IMR-90 (cell line): ENCODE measurements at regions not wholly inside any gene's neighbourhood (a gene's known extent, or its start where the extent isn't known, plus 50 kb on each side); places are given as distances from the start of the nearest gene placed in this dataset.

Source experiments
- ATAC-seq: fragments of 200-7000 bp; cut with Tn5 transposase; 2 replicates; pipeline ENCODE4 v1.9.1; 2020; ENCODE audit warnings: low read depth, mild to moderate bottlenecking, moderate library complexity
- BruUV-seq: library from RNA; stranded (reverse); fragments of 400-500 nt; replicated peaks from 2 replicates; lab custom pipeline; 2021; lab: Mats Ljungman, UMichigan
- CTCF ChIA-PET: fragments of 300-600 bp; formaldehyde crosslinking; extraction: SDS; loops from one replicate; lab custom pipeline; 2021; ENCODE audit warnings: antibody characterized with exemption; lab: Yijun Ruan, JAX
- POLR2A ChIA-PET: fragments of 300-600 bp; sonication (Branson Sonifier 250); formaldehyde crosslinking; loops from one replicate; lab custom pipeline; 2022; ENCODE audit warnings: antibody characterized with exemption; ENCODE audit not compliant: unreplicated experiment; lab: Charles Lee
- DNase-seq: peaks from one replicate; pipeline ENCODE4 v3.0.0; 2013
- H2AFZ ChIP-seq: replicated peaks from 2 replicates; pipeline ENCODE3; 2013; ENCODE audit warnings: low read length, mild to moderate bottlenecking; ENCODE audit not compliant: poor library complexity
- H2AK5ac ChIP-seq: 2 replicates; pipeline ENCODE4 v1.6.1; 2013; ENCODE audit warnings: low read depth, low read length, inconsistent platforms
- H2AK9ac ChIP-seq: replicated peaks from 2 replicates; pipeline ENCODE3; 2013; ENCODE audit warnings: mild to moderate bottlenecking, low read depth, low read length, moderate library complexity; ENCODE audit not compliant: poor library complexity
- H2BK120ac ChIP-seq: 2 replicates; pipeline ENCODE4 v1.6.1; 2013; ENCODE audit warnings: low read depth, low read length, inconsistent platforms
- H2BK15ac ChIP-seq: 3 replicates; pipeline ENCODE4 v1.6.1; 2013; ENCODE audit warnings: low read depth, low read length, inconsistent platforms
- H2BK20ac ChIP-seq: 2 replicates; pipeline ENCODE4 v1.6.1; 2013; ENCODE audit warnings: low read depth, mild to moderate bottlenecking, inconsistent platforms, low read length, moderate library complexity
- H2BK5ac ChIP-seq: 2 replicates; pipeline ENCODE4 v1.6.1; 2013; ENCODE audit warnings: mild to moderate bottlenecking, low read depth, low read length, inconsistent platforms; ENCODE audit not compliant: poor library complexity, severe bottlenecking
- H3K14ac ChIP-seq: replicated peaks from 2 replicates; pipeline ENCODE4 v1.6.1; 2013; ENCODE audit warnings: low read depth, low read length, inconsistent platforms
- H3K18ac ChIP-seq: 2 replicates; pipeline ENCODE4 v1.6.1; 2013; ENCODE audit warnings: low read depth, low read length, control low read depth
- H3K23ac ChIP-seq: 2 replicates; pipeline ENCODE4 v1.6.1; 2013; ENCODE audit warnings: low read depth, low read length, inconsistent platforms
- H3K27ac ChIP-seq: 2 replicates; pipeline ENCODE4 v1.5.1; 2013; ENCODE audit warnings: mild to moderate bottlenecking, control low read depth, low read length; ENCODE audit not compliant: insufficient read depth
- H3K27me3 ChIP-seq: 2 replicates; pipeline ENCODE4 v1.6.1; 2013; ENCODE audit warnings: low read length; ENCODE audit not compliant: control insufficient read depth, insufficient read depth
- H3K36me3 ChIP-seq: 2 replicates; pipeline ENCODE4 v1.6.1; 2013; ENCODE audit warnings: low read length, mixed read lengths; ENCODE audit not compliant: control insufficient read depth, insufficient read depth
- H3K4ac ChIP-seq: 2 replicates; pipeline ENCODE4 v1.6.1; 2013; ENCODE audit warnings: low read depth, low read length, inconsistent platforms
- H3K4me1 ChIP-seq: 2 replicates; pipeline ENCODE4 v1.6.1; 2013; ENCODE audit warnings: low read length, mixed read lengths; ENCODE audit not compliant: control insufficient read depth, insufficient read depth
- H3K4me2 ChIP-seq: 2 replicates; pipeline ENCODE4 v1.6.1; 2013; ENCODE audit warnings: low read depth, mild to moderate bottlenecking, control low read depth, low read length, moderate library complexity
- H3K4me3 ChIP-seq: 2 replicates; pipeline ENCODE4 v1.5.1; 2013; ENCODE audit warnings: low read depth, mild to moderate bottlenecking, control low read depth, low read length, moderate library complexity; ENCODE audit not compliant: insufficient read depth
- H3K56ac ChIP-seq: 2 replicates; pipeline ENCODE4 v1.6.1; 2013; ENCODE audit warnings: low read length, inconsistent platforms; ENCODE audit not compliant: insufficient read depth; ENCODE audit errors: extremely low read depth
- H3K79me1 ChIP-seq, 2 experiments: 2 replicates each; pipeline ENCODE4 v1.6.1; 2013; ENCODE audit warnings: low read length in 2 of 2, inconsistent platforms in 1 of 2, low read depth in 1 of 2
- H3K9ac ChIP-seq: 2 replicates; pipeline ENCODE4 v1.6.1; 2013; ENCODE audit warnings: low read depth, low read length, control low read depth
- H3K9me1 ChIP-seq: 2 replicates; pipeline ENCODE4 v1.6.1; 2013; ENCODE audit warnings: low read length, inconsistent platforms; ENCODE audit not compliant: insufficient read depth
- H3K9me3 ChIP-seq: 2 replicates; pipeline ENCODE4 v1.6.1; 2013; ENCODE audit warnings: low read length; ENCODE audit not compliant: control insufficient read depth, insufficient read depth
- H4K20me1 ChIP-seq: 2 replicates; pipeline ENCODE4 v1.6.1; 2013; ENCODE audit warnings: low read length, inconsistent platforms; ENCODE audit not compliant: insufficient read depth
- H4K5ac ChIP-seq: 2 replicates; pipeline ENCODE4 v1.6.1; 2013; ENCODE audit warnings: mild to moderate bottlenecking, low read depth, low read length, control low read depth
- H4K8ac ChIP-seq, 2 experiments: 2 replicates each; pipeline ENCODE4 v1.6.1; 2013; ENCODE audit warnings: low read depth in 2 of 2, low read length in 2 of 2, control low read depth in 1 of 2, inconsistent platforms in 1 of 2
- H4K91ac ChIP-seq: 2 replicates; pipeline ENCODE4 v1.6.1; 2013; ENCODE audit warnings: low read depth, low read length, inconsistent platforms; ENCODE audit not compliant: insufficient read depth
- BHLHE40 ChIP-seq: fragments of 150-350 bp; IDR thresholded peaks from 2 replicates; pipeline ENCODE4 v1.6.1; 2016; ENCODE audit warnings: mild to moderate bottlenecking, low read depth, low read length
- CHD1 ChIP-seq: IDR thresholded peaks from 2 replicates; pipeline ENCODE4 v1.6.1; 2012; ENCODE audit warnings: low read depth, low read length, improper control_type of control experiment
- MAZ ChIP-seq: IDR thresholded peaks from 2 replicates; pipeline ENCODE4 v1.6.1; 2012; ENCODE audit warnings: low read depth, mild to moderate bottlenecking, low read length, improper control_type of control experiment, moderate library complexity, borderline replicate concordance
- MXI1 ChIP-seq: IDR thresholded peaks from 2 replicates; pipeline ENCODE4 v1.6.1; 2012; ENCODE audit warnings: low read depth, mild to moderate bottlenecking, low read length, moderate library complexity, borderline replicate concordance
- NFE2L2 ChIP-seq: fragments of 150-350 bp; IDR thresholded peaks from 2 replicates; pipeline ENCODE4 v1.6.1; 2016; ENCODE audit warnings: low read depth, mild to moderate bottlenecking, low read length
- POLR2A ChIP-seq: IDR thresholded peaks from 2 replicates; pipeline ENCODE4 v1.6.1; 2012; ENCODE audit warnings: mild to moderate bottlenecking, low read depth, low read length
- RFX5 ChIP-seq: IDR thresholded peaks from 2 replicates; pipeline ENCODE4 v1.8.0; 2012; ENCODE audit warnings: low read depth, mild to moderate bottlenecking, low read length, moderate library complexity
- SMC3 ChIP-seq: fragments of 150-350 bp; IDR thresholded peaks from 2 replicates; pipeline ENCODE4 v1.6.1; 2016; ENCODE audit warnings: low read depth, mild to moderate bottlenecking, antibody characterized with exemption, low read length, moderate library complexity
- dilution Hi-C: fragments of 300-500 bp; cut with HindIII; formaldehyde crosslinking; loops from one replicate; pipeline ENCODE4 v1.14.3; 2018; ENCODE audit warnings: low sequenced_read_pairs; ENCODE audit not compliant: unreplicated experiment
- in situ Hi-C: fragments of 300-500 bp; cut with MboI; formaldehyde crosslinking; loops from 3 replicates; pipeline ENCODE4 v1.14.3; 2019; ENCODE audit warnings: low sequenced_read_pairs, inconsistent platforms, mixed read lengths
- intact Hi-C: fragments of 100-400 bp; cut with micrococcal nuclease; formaldehyde crosslinking; loops from 2 replicates; pipeline ENCODE4 v1.10.0; 2022
- TF ChIP-seq, protein P1 (sequence below): fragments of 150-350 bp; IDR thresholded peaks from 2 replicates; pipeline ENCODE4 v1.6.1; 2017; ENCODE audit warnings: mild to moderate bottlenecking, antibody characterized with exemption, low read length, low read depth
- TF ChIP-seq, protein P2 (sequence below): fragments of 150-350 bp; IDR thresholded peaks from 2 replicates; pipeline ENCODE4 v1.6.1; 2016; ENCODE audit warnings: low read depth, mild to moderate bottlenecking, low read length, moderate library complexity, borderline replicate concordance

DNA sequence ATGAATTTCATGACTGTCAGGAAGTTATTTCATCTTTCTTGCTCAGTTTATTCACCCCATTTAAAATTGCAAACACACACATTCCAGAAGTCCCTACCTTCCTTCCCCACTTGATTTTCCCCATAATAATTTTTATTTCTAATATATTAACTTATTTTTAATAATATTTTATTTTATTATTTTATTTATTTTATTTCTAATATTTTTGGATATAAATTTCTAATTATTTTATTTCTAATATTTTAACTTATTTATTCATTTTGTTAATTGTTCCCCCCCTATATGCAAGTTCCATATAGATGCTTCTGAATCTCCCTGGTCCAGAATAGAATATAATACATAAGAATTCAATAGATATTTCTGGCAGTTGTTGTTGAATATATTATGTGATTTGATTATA, 293.7 kb upstream of the CPEB2 start:
- H3K23ac ChIP-seq, result no peak overlapping the region
- H2AK5ac ChIP-seq, result no peak overlapping the region
- H3K27ac ChIP-seq, result no peak overlapping the region
- TF ChIP-seq MXI1 (no peak), SMC3 (no peak), MAZ (no peak), CHD1 (no peak), POLR2A (no peak), BHLHE40 (no peak), RFX5 (no peak), NFE2L2 (no peak)
- TF ChIP-seq, protein P1, sequence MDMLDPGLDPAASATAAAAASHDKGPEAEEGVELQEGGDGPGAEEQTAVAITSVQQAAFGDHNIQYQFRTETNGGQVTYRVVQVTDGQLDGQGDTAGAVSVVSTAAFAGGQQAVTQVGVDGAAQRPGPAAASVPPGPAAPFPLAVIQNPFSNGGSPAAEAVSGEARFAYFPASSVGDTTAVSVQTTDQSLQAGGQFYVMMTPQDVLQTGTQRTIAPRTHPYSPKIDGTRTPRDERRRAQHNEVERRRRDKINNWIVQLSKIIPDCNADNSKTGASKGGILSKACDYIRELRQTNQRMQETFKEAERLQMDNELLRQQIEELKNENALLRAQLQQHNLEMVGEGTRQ, result no peak
- TF ChIP-seq, protein P2, sequence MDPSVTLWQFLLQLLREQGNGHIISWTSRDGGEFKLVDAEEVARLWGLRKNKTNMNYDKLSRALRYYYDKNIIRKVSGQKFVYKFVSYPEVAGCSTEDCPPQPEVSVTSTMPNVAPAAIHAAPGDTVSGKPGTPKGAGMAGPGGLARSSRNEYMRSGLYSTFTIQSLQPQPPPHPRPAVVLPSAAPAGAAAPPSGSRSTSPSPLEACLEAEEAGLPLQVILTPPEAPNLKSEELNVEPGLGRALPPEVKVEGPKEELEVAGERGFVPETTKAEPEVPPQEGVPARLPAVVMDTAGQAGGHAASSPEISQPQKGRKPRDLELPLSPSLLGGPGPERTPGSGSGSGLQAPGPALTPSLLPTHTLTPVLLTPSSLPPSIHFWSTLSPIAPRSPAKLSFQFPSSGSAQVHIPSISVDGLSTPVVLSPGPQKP, result no peak
- no TSS peak for BruUV-seq
- H2AFZ ChIP-seq, result no peak overlapping the region
- H3K4ac ChIP-seq, result no peak overlapping the region
- H4K8ac ChIP-seq, result no peak overlapping the region
- no peak overlapping the region for H3K56ac ChIP-seq
- no peaks in the 10 kb centered on the region for H3K36me3 ChIP-seq
- no peak overlapping the region for H3K4me3 ChIP-seq
- no peaks in the 10 kb centered on the region for H3K79me1 ChIP-seq
- no peaks in the 10 kb centered on the region for H3K4me1 ChIP-seq
- in situ Hi-C loops, result no loop called here
- no peak for ATAC-seq
- dilution Hi-C loops, result no loop called here
- H3K27me3 ChIP-seq, result no peaks in the 10 kb centered on the region
- ChIA-PET CTCF (no interaction called here), POLR2A (no interaction called here)
- no peak overlapping the region for H2BK5ac ChIP-seq
- H3K9ac ChIP-seq, result no peak overlapping the region
- no peak overlapping the region for H2AK9ac ChIP-seq
- H4K91ac ChIP-seq, result no peak overlapping the region
- no peak overlapping the region for H3K14ac ChIP-seq
- H4K5ac ChIP-seq, result no peak overlapping the region
- intact Hi-C loops, result no loop called here
- H2BK120ac ChIP-seq, result no peak overlapping the region
- H3K9me1 ChIP-seq, result no peaks in the 10 kb centered on the region
- no peak overlapping the region for H3K18ac ChIP-seq
- no peaks in the 10 kb centered on the region for H3K9me3 ChIP-seq
- no peaks in the 10 kb centered on the region for H4K20me1 ChIP-seq
- no peak overlapping the region for H3K4me2 ChIP-seq
- DNase-seq, result no peak
- H2BK20ac ChIP-seq, result no peak overlapping the region
- H2BK15ac ChIP-seq, result no peak overlapping the region
